ENCODE measurements at regions not wholly inside any gene's neighbourhood (a gene's known extent, or its start where the extent isn't known, plus 50 kb on each side); places are given as distances from the start of the nearest gene placed in this dataset.

DNA sequence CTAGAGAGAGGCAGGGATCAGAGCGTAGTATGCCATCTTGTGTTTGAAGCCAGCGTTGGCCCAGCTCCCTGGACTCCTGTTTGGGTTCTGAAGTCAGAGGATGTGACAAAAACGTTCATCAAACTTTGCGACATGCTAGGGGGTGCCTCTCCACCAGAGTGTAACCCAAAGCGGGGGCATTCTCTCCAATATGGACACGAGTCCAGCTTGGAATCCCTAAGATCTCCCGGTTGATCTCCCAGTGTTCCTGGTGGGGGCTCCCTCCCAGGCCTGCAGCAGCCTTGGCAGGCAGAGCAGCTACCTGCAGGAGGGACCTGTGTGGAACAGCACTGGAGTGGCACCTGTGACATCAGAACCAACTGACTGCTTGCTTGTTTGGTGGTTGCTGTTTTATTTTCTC, 218.8 kb upstream of the ECI2 start:
- no peak overlapping the region for H3K4me3 ChIP-seq (ENCODE audit: insufficient read depth, low read depth, low read length)
- 80 to 84% methylated on average over 7 of the region's 7 CpGs for WGBS, 2 experiments
- no peak overlapping the region for H3K27ac ChIP-seq (ENCODE audit: insufficient read depth, low read depth, low read length, poor library complexity, severe bottlenecking)
- peaks cover 6% of the 10 kb centered on the region for H3K4me1 ChIP-seq (ENCODE audit: control insufficient read depth, insufficient read depth, low read length)
- no peaks in the 10 kb centered on the region for H3K9me3 ChIP-seq (ENCODE audit: control insufficient read depth, low read length)
- H3K27me3 ChIP-seq (ENCODE audit: control insufficient read depth, insufficient read depth, low read length, poor library complexity, severe bottlenecking), result no peaks in the 10 kb centered on the region
- H3K36me3 ChIP-seq (ENCODE audit: control insufficient read depth, insufficient read depth, low read length), result no peaks in the 10 kb centered on the region

DNA sequence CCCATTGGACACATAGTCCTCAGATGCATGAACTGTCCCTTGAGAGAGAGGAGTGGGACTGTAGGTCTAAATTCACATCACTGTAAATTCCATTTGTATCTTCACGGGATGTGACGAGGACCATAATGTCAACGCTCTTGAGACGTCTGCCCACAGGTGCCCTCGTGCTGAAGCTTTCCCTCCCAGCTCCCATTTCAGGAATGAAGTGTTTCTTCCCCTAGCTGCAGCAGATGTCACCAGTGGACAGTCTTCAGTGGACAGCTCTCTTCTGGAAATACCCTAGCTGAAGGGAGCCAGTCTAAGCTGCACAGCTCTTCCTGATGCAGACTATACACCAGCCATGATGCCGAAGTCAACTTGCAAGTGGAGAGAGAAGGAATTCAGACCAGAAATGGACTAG, 217.4 kb upstream of the ECI2 start:
- Histone ChIP-seq H3K27me3 (ENCODE audit: control insufficient read depth, insufficient read depth, low read length, poor library complexity, severe bottlenecking) (no peaks in the 10 kb centered on the region), H3K27ac (ENCODE audit: insufficient read depth, low read depth, low read length, poor library complexity, severe bottlenecking) (no peak overlapping the region)
- 94 to 96% methylated on average over 6 of the region's 6 CpGs for WGBS, 2 experiments

DNA sequence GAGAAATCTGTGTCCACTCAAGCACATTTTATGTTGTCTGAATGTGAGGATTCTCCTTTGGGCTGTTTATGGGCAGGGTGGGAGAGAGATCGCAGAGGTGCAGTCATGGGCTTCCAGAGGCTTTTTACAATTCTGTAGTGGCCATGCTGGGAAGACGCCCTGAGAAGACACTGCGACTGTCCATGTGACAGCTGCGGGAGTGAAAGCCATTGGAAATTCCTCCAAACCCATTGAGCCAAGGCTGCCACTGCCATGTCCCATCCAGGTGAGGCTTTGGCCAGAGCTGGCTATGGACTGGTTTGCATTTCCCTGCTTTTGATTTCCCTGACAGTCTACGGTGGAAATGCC, 216.9 kb upstream of the ECI2 start:
- Histone ChIP-seq H3K9me3 (ENCODE audit: control insufficient read depth, low read length) (no peaks in the 10 kb centered on the region), H3K4me1 (ENCODE audit: control insufficient read depth, insufficient read depth, low read length) (no peaks in the 10 kb centered on the region), H3K27ac (ENCODE audit: insufficient read depth, low read depth, low read length, poor library complexity, severe bottlenecking) (no peak overlapping the region), H3K4me3 (ENCODE audit: insufficient read depth, low read depth, low read length) (no peak overlapping the region), H3K36me3 (ENCODE audit: control insufficient read depth, insufficient read depth, low read length) (no peaks in the 10 kb centered on the region), H3K27me3 (ENCODE audit: control insufficient read depth, insufficient read depth, low read length, poor library complexity, severe bottlenecking) (peaks cover 2% of the 10 kb centered on the region)
- WGBS, 2 experiments, result 92 to 96% methylated on average over 5 of the region's 5 CpGs

More for the DNA sequence above, 217.4 kb upstream of the ECI2 start:
- H3K9me3 ChIP-seq (ENCODE audit: control insufficient read depth, low read length), result no peaks in the 10 kb centered on the region
- H3K4me3 ChIP-seq (ENCODE audit: insufficient read depth, low read depth, low read length), result no peak overlapping the region
- no peaks in the 10 kb centered on the region for H3K4me1 ChIP-seq (ENCODE audit: control insufficient read depth, insufficient read depth, low read length)
- no peaks in the 10 kb centered on the region for H3K36me3 ChIP-seq (ENCODE audit: control insufficient read depth, insufficient read depth, low read length)

- Histone ChIP-seq H3K9me3 (ENCODE audit: control insufficient read depth, low read length) (no peaks in the 10 kb centered on the region), H3K4me3 (ENCODE audit: insufficient read depth, low read depth, low read length) (no peak overlapping the region), H3K36me3 (ENCODE audit: control insufficient read depth, insufficient read depth, low read length) (no peaks in the 10 kb centered on the region), H3K4me1 (ENCODE audit: control insufficient read depth, insufficient read depth, low read length) (no peaks in the 10 kb centered on the region), H3K27me3 (ENCODE audit: control insufficient read depth, insufficient read depth, low read length, poor library complexity, severe bottlenecking) (peaks cover 3% of the 10 kb centered on the region), H3K27ac (ENCODE audit: insufficient read depth, low read depth, low read length, poor library complexity, severe bottlenecking) (no peak overlapping the region)
- WGBS, 2 experiments, result 80 to 81% methylated on average over 21 of the region's 21 CpGs
These were observed 216.3 kb upstream of the ECI2 start for GRCh38 chr6:4351520-4352321.

GRCh38 chr6:4350567-4351519, 215.5 kb upstream of the ECI2 start:
- Histone ChIP-seq H3K4me1 (ENCODE audit: control insufficient read depth, insufficient read depth, low read length) (no peaks in the 10 kb centered on the region), H3K27ac (ENCODE audit: insufficient read depth, low read depth, low read length, poor library complexity, severe bottlenecking) (no peak overlapping the region), H3K27me3 (ENCODE audit: control insufficient read depth, insufficient read depth, low read length, poor library complexity, severe bottlenecking) (peaks cover 3% of the 10 kb centered on the region), H3K9me3 (ENCODE audit: control insufficient read depth, low read length) (no peaks in the 10 kb centered on the region), H3K4me3 (ENCODE audit: insufficient read depth, low read depth, low read length) (no peak overlapping the region), H3K36me3 (ENCODE audit: control insufficient read depth, insufficient read depth, low read length) (no peaks in the 10 kb centered on the region)
- WGBS, 2 experiments, result 78 to 79% methylated on average over 8 to 9 of the region's 9 CpGs

- Histone ChIP-seq H3K36me3 (ENCODE audit: control insufficient read depth, insufficient read depth, low read length) (no peaks in the 10 kb centered on the region), H3K4me1 (ENCODE audit: control insufficient read depth, insufficient read depth, low read length) (no peaks in the 10 kb centered on the region), H3K9me3 (ENCODE audit: control insufficient read depth, low read length) (no peaks in the 10 kb centered on the region), H3K4me3 (ENCODE audit: insufficient read depth, low read depth, low read length) (no peak overlapping the region), H3K27me3 (ENCODE audit: control insufficient read depth, insufficient read depth, low read length, poor library complexity, severe bottlenecking) (peaks cover 3% of the 10 kb centered on the region), H3K27ac (ENCODE audit: insufficient read depth, low read depth, low read length, poor library complexity, severe bottlenecking) (no peak overlapping the region)
- 92 to 95% methylated on average over 6 of the region's 6 CpGs for WGBS, 2 experiments
These were observed 214.6 kb upstream of the ECI2 start for GRCh38 chr6:4349931-4350330.

- H3K27me3 ChIP-seq (ENCODE audit: control insufficient read depth, insufficient read depth, low read length, poor library complexity, severe bottlenecking), result peaks cover 3% of the 10 kb centered on the region
- WGBS, 2 experiments, result 91 to 93% methylated on average over 11 of the region's 11 CpGs
- no peak overlapping the region for H3K27ac ChIP-seq (ENCODE audit: insufficient read depth, low read depth, low read length, poor library complexity, severe bottlenecking)
- no peaks in the 10 kb centered on the region for H3K36me3 ChIP-seq (ENCODE audit: control insufficient read depth, insufficient read depth, low read length)
- H3K4me1 ChIP-seq (ENCODE audit: control insufficient read depth, insufficient read depth, low read length), result no peaks in the 10 kb centered on the region
- H3K4me3 ChIP-seq (ENCODE audit: insufficient read depth, low read depth, low read length), result no peak overlapping the region
- H3K9me3 ChIP-seq (ENCODE audit: control insufficient read depth, low read length), result no peaks in the 10 kb centered on the region
These were observed 213.9 kb upstream of the ECI2 start for GRCh38 chr6:4349323-4349722.

DNA sequence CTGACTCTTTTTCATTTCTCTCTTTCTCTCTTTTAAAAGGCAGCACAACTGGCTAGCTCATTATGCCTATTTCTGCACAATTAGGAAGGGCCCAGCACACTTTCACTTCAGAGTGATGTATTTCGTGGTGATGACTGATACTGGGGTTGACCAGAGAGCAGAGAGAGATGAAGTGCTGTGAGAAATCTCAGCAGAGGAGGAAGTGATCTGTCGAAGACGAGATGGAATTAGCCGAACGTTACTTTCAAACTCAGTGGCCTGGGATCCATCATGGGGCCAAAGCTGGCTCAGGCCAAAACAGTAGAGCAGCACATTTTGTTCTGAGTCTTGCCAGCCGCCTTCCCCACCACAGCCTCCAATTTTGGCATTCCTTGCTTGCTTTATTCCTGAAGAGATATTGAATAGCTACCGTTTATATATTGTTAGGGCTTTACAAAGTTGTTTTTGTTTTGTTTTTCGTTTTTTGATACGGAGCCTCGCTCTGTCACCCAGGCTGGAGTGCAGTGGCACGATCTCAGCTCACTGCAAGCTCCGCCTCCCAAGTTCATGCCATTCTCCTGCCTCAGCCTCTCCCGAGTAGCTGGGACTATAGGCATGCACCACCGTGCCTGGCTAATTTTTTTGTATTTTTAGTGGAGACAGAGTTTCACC, 213.2 kb upstream of the ECI2 start:
- Histone ChIP-seq H3K9me3 (ENCODE audit: control insufficient read depth, low read length) (no peaks in the 10 kb centered on the region), H3K27me3 (ENCODE audit: control insufficient read depth, insufficient read depth, low read length, poor library complexity, severe bottlenecking) (peaks cover 3% of the 10 kb centered on the region), H3K4me3 (ENCODE audit: insufficient read depth, low read depth, low read length) (no peak overlapping the region), H3K36me3 (ENCODE audit: control insufficient read depth, insufficient read depth, low read length) (no peaks in the 10 kb centered on the region), H3K4me1 (ENCODE audit: control insufficient read depth, insufficient read depth, low read length) (no peaks in the 10 kb centered on the region), H3K27ac (ENCODE audit: insufficient read depth, low read depth, low read length, poor library complexity, severe bottlenecking) (no peak overlapping the region)
- 86 to 87% methylated on average over 14 of the region's 14 CpGs for WGBS, 2 experiments

DNA sequence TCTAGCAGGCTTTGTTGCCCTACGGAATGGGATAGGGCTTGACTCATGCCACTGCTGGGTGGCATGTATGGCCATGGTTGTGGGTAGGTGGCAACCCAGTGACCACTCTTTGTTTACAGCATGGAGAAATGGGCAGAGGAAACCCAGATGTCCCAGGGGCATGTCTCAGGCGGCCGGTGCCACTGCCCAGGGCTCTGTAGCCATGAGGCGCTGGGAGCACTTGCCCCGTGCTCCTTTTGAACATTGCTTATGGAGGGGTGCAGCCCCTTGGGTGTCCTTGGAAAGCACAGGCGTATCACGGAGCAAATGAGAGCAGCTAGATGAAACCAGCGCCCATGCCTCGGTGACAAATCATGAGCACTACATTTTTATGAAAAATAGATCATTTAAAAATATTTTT, 212.5 kb upstream of the ECI2 start:
- 94 to 96% methylated on average over 7 to 9 of the region's 9 CpGs for WGBS, 2 experiments
- H3K27me3 ChIP-seq (ENCODE audit: control insufficient read depth, insufficient read depth, low read length, poor library complexity, severe bottlenecking), result peaks cover 3% of the 10 kb centered on the region

More for the DNA sequence above, 212.5 kb upstream of the ECI2 start:
- H3K4me1 ChIP-seq (ENCODE audit: control insufficient read depth, insufficient read depth, low read length), result no peaks in the 10 kb centered on the region
- no peak overlapping the region for H3K27ac ChIP-seq (ENCODE audit: insufficient read depth, low read depth, low read length, poor library complexity, severe bottlenecking)
- H3K4me3 ChIP-seq (ENCODE audit: insufficient read depth, low read depth, low read length), result no peak overlapping the region
- H3K9me3 ChIP-seq (ENCODE audit: control insufficient read depth, low read length), result no peaks in the 10 kb centered on the region
- H3K36me3 ChIP-seq (ENCODE audit: control insufficient read depth, insufficient read depth, low read length), result no peaks in the 10 kb centered on the region

All from ectodermal cell (in vitro differentiated cells).